ENCODE measurements at regions not wholly inside any gene's neighbourhood (a gene's known extent, or its start where the extent isn't known, plus 50 kb on each side); places are given as distances from the start of the nearest gene placed in this dataset.

DNA sequence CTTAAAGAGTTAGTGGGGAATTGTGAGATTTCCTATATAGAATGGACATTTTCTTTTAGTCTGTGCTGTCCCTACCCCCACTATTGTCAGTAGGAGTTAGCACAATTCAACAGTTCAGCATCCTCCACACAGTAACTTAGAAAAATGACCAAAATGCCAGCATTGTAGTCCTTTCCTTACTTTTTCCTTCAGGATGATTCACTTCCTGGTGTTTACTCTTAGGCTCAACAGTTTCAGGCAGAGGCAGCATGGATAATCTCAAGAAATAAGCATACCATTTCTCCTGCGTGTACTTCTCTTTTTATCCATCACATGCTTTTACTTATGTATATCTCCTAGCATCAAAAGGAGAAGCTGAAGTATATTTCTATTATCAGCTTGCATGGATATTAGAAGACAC is 683.4 kb downstream of the SLC16A7 start:
- DNase-seq (ENCODE audit: low spot score): no peak
- Histone ChIP-seq H3K4me3 (ENCODE audit: low read depth in 1 of 3, low read length in 3 of 3) (no peak overlapping the region), H3K27me3 (ENCODE audit: control insufficient read depth in 4 of 4, insufficient read depth in 4 of 4, low read length in 3 of 4) (no peaks in the 10 kb centered on the region), H3K9me3 (ENCODE audit: control insufficient read depth in 4 of 4, low read length in 3 of 4) (no peaks in the 10 kb centered on the region), H3K4me1 (ENCODE audit: control insufficient read depth in 4 of 4, insufficient read depth in 4 of 4, low read length in 3 of 4) (no peaks in the 10 kb centered on the region), H3K9ac (ENCODE audit: low read depth in 1 of 2, low read length in 2 of 2) (no peak overlapping the region), H3K27ac (ENCODE audit: low read depth in 1 of 2, low read length in 2 of 2) (no peak overlapping the region), H3K36me3 (ENCODE audit: control insufficient read depth in 4 of 4, insufficient read depth in 3 of 4, low read depth in 1 of 4, low read length in 3 of 4) (no peaks in the 10 kb centered on the region)
- 58% methylated on average over 1 of the region's 1 CpG for WGBS
- TF ChIP-seq, protein P1, sequence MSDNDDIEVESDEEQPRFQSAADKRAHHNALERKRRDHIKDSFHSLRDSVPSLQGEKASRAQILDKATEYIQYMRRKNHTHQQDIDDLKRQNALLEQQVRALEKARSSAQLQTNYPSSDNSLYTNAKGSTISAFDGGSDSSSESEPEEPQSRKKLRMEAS (IDR thresholded peaks at IDR 0.05): no peak
- no peak for TF ChIP-seq SP1 (IDR thresholded peaks at IDR 0.05)

DNA sequence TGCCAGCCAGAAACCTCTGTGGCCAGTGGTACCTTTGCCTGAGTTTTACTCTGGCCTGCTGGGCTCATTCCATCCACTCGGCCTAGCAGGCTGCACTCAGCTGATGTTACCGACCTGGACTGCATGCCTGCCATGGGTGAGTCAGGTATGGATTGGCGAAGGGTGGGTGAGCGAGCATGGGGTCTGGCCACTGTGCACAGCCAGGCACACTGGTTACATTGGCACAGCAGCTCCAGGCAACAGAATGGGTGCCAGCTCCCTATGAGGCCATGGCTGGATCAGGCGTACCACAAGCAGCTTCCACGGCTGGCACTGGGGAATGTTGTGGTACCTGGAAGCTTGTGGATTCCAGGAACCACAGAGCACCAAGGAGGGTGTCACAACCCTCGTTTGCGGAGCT is 685.7 kb downstream of the SLC16A7 start:
- Histone ChIP-seq H3K4me1 (ENCODE audit: control insufficient read depth in 4 of 4, insufficient read depth in 4 of 4, low read length in 3 of 4) (no peaks in the 10 kb centered on the region), H3K27me3 (ENCODE audit: control insufficient read depth in 4 of 4, insufficient read depth in 4 of 4, low read length in 3 of 4) (no peaks in the 10 kb centered on the region), H3K27ac (ENCODE audit: low read depth in 1 of 2, low read length in 2 of 2) (no peak overlapping the region), H3K36me3 (ENCODE audit: control insufficient read depth in 4 of 4, insufficient read depth in 3 of 4, low read depth in 1 of 4, low read length in 3 of 4) (no peaks in the 10 kb centered on the region), H3K4me3 (ENCODE audit: low read depth in 1 of 3, low read length in 3 of 3) (no peak overlapping the region), H3K9ac (ENCODE audit: low read depth in 1 of 2, low read length in 2 of 2) (no peak overlapping the region), H3K9me3 (ENCODE audit: control insufficient read depth in 4 of 4, low read length in 3 of 4) (no peaks in the 10 kb centered on the region)
- DNase-seq (ENCODE audit: low spot score): no peak
- TF ChIP-seq YY1 (IDR thresholded peaks at IDR 0.05) (no peak), RAD21 (IDR thresholded peaks at IDR 0.05) (no peak), SP1 (IDR thresholded peaks at IDR 0.05) (no peak), NR2F2 (IDR thresholded peaks at IDR 0.05) (no peak), GABPA (IDR thresholded peaks at IDR 0.05 in 1 of 2, conservative IDR thresholded peaks at IDR 0.05 in 1 of 2) (no peak)
- TF ChIP-seq, protein P2, sequence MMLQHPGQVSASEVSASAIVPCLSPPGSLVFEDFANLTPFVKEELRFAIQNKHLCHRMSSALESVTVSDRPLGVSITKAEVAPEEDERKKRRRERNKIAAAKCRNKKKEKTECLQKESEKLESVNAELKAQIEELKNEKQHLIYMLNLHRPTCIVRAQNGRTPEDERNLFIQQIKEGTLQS (IDR thresholded peaks at IDR 0.05): no peak
- WGBS: 86% methylated on average over 8 of the region's 8 CpGs

DNA sequence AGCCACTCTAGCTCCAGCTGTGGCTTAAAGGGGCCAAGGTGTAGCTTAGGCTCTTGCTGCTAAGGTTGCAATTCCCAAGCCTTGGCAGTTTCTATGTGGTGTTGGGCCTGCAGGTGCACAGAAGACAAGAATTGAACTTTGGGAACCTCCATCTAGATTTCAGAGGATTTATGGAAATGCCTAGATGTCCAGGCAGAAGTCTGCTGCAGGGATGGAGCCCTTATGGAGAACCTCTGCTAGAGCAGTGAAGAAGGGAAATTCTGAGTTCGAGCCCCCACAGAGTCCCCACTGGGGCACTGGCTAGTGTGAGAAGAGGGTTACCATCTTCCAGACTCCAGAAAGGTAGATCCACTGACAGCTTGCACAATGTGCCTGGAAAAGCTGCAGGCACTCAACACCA is 694.7 kb downstream of the SLC16A7 start:
- WGBS: 66% methylated on average over 1 of the region's 1 CpG
- TF ChIP-seq RAD21 (IDR thresholded peaks at IDR 0.05) (no peak), EGR1 (IDR thresholded peaks at IDR 0.05; ENCODE audit: low read depth in 2 of 2) (no peak), TAF1 (conservative IDR thresholded peaks at IDR 0.05) (no peak), GABPA (IDR thresholded peaks at IDR 0.05 in 1 of 2, conservative IDR thresholded peaks at IDR 0.05 in 1 of 2) (no peak), RXRA (IDR thresholded peaks at IDR 0.05) (no peak), FOXA1 (IDR thresholded peaks at IDR 0.05) (no peak), NR2F2 (IDR thresholded peaks at IDR 0.05) (no peak), HNF4G (IDR thresholded peaks at IDR 0.05) (no peak), YY1 (IDR thresholded peaks at IDR 0.05) (no peak), FOXA2 (IDR thresholded peaks at IDR 0.05) (no peak), HNF4A (conservative IDR thresholded peaks at IDR 0.05) (no peak), JUND (IDR thresholded peaks at IDR 0.05) (no peak), SP1 (IDR thresholded peaks at IDR 0.05) (no peak)
- TF ChIP-seq, protein P2 (IDR thresholded peaks at IDR 0.05): no peak
- TF ChIP-seq, protein P1 (IDR thresholded peaks at IDR 0.05): no peak
- TF ChIP-seq, protein P3, sequence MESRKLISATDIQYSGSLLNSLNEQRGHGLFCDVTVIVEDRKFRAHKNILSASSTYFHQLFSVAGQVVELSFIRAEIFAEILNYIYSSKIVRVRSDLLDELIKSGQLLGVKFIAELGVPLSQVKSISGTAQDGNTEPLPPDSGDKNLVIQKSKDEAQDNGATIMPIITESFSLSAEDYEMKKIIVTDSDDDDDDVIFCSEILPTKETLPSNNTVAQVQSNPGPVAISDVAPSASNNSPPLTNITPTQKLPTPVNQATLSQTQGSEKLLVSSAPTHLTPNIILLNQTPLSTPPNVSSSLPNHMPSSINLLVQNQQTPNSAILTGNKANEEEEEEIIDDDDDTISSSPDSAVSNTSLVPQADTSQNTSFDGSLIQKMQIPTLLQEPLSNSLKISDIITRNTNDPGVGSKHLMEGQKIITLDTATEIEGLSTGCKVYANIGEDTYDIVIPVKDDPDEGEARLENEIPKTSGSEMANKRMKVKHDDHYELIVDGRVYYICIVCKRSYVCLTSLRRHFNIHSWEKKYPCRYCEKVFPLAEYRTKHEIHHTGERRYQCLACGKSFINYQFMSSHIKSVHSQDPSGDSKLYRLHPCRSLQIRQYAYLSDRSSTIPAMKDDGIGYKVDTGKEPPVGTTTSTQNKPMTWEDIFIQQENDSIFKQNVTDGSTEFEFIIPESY (IDR thresholded peaks at IDR 0.05): no peak
- TF ChIP-seq, protein P4, sequence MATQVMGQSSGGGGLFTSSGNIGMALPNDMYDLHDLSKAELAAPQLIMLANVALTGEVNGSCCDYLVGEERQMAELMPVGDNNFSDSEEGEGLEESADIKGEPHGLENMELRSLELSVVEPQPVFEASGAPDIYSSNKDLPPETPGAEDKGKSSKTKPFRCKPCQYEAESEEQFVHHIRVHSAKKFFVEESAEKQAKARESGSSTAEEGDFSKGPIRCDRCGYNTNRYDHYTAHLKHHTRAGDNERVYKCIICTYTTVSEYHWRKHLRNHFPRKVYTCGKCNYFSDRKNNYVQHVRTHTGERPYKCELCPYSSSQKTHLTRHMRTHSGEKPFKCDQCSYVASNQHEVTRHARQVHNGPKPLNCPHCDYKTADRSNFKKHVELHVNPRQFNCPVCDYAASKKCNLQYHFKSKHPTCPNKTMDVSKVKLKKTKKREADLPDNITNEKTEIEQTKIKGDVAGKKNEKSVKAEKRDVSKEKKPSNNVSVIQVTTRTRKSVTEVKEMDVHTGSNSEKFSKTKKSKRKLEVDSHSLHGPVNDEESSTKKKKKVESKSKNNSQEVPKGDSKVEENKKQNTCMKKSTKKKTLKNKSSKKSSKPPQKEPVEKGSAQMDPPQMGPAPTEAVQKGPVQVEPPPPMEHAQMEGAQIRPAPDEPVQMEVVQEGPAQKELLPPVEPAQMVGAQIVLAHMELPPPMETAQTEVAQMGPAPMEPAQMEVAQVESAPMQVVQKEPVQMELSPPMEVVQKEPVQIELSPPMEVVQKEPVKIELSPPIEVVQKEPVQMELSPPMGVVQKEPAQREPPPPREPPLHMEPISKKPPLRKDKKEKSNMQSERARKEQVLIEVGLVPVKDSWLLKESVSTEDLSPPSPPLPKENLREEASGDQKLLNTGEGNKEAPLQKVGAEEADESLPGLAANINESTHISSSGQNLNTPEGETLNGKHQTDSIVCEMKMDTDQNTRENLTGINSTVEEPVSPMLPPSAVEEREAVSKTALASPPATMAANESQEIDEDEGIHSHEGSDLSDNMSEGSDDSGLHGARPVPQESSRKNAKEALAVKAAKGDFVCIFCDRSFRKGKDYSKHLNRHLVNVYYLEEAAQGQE (IDR thresholded peaks at IDR 0.05): no peak
- H3K36me3 ChIP-seq (ENCODE audit: control insufficient read depth in 4 of 4, insufficient read depth in 3 of 4, low read depth in 1 of 4, low read length in 3 of 4): no peaks in the 10 kb centered on the region

More for the DNA sequence above, 694.7 kb downstream of the SLC16A7 start:
- no peak overlapping the region for H3K4me3 ChIP-seq (ENCODE audit: low read depth in 1 of 3, low read length in 3 of 3)
- H3K27me3 ChIP-seq (ENCODE audit: control insufficient read depth in 4 of 4, insufficient read depth in 4 of 4, low read length in 3 of 4): no peaks in the 10 kb centered on the region
- H3K9me3 ChIP-seq (ENCODE audit: control insufficient read depth in 4 of 4, low read length in 3 of 4): peaks cover 0 to 6% (median 1%) of the 10 kb centered on the region in 4 donors
- H3K9ac ChIP-seq (ENCODE audit: low read depth in 1 of 2, low read length in 2 of 2): no peak overlapping the region
- no peak overlapping the region for H3K27ac ChIP-seq (ENCODE audit: low read depth in 1 of 2, low read length in 2 of 2)
- H3K4me1 ChIP-seq (ENCODE audit: control insufficient read depth in 4 of 4, insufficient read depth in 4 of 4, low read length in 3 of 4): no peaks in the 10 kb centered on the region
- no peak for DNase-seq (ENCODE audit: low spot score)
